ENCODE measurements at regions not wholly inside any gene's neighbourhood (a gene's known extent, or its start where the extent isn't known, plus 50 kb on each side); places are given as distances from the start of the nearest gene placed in this dataset.
"Not testable (repeated sequence)": the region's sequence is repeated elsewhere in the genome, so short reads cannot be mapped to it uniquely, and the experiment has no call there.

- peak; percentile 75 for DNase-seq
- Mint-ChIP-seq H3K9me3 (peaks cover 0 to 2% of the 10 kb centered on the region in 2 experiments; a peak in 3 of 5 replicates), H3K36me3 (ENCODE audit: insufficient read depth in 1 of 3, low read depth in 3 of 3) (peaks cover 0 to 14% (median 9%) of the 10 kb centered on the region in 3 experiments; a peak in 4 of 7 replicates), H3K4me3 (no peak overlapping the region), H3K27ac (peak overlapping the region in 2 of 3 experiments; percentile 66 to 92; a peak in 4 of 7 replicates), H3K27me3 (ENCODE audit: low read depth) (peaks cover 3% of the 10 kb centered on the region), H3K4me1 (peaks cover 54 to 57% of the 10 kb centered on the region in 2 experiments)
- H4K8ac ChIP-seq (replicated peaks; ENCODE audit: insufficient read length, low read depth, low read length): no peak overlapping the region
- no peak overlapping the region for H2AK5ac ChIP-seq (ENCODE audit: insufficient read length, low read length)
- no peak overlapping the region for H3K9ac ChIP-seq (ENCODE audit: extremely low read depth, insufficient read length, low read length)
- H3K14ac ChIP-seq (ENCODE audit: insufficient read depth, low read length): no peak overlapping the region
- no peak overlapping the region for H3K27ac ChIP-seq (ENCODE audit: insufficient read length, low read depth, low read length)
- no peak overlapping the region for H3K4ac ChIP-seq (ENCODE audit: low read depth, low read length)
- H3K56ac ChIP-seq (ENCODE audit: insufficient read length, low read depth, low read length): no peak overlapping the region
- H3K4me1 ChIP-seq (ENCODE audit: insufficient read depth, low read length): no peaks in the 10 kb centered on the region
- H3K18ac ChIP-seq (ENCODE audit: insufficient read length, low read depth, low read length): no peak overlapping the region
- H3K27me3 ChIP-seq (ENCODE audit: insufficient read depth, low read length): no peaks in the 10 kb centered on the region
- no peaks in the 10 kb centered on the region for H3K79me1 ChIP-seq (ENCODE audit: insufficient read depth, low read depth, low read length, poor library complexity, severe bottlenecking)
- no peak overlapping the region for H3K23ac ChIP-seq (ENCODE audit: insufficient read length, low read depth, low read length)
- no peak overlapping the region for H2AFZ ChIP-seq (ENCODE audit: low read length)
- no peaks in the 10 kb centered on the region for H3K23me2 ChIP-seq (ENCODE audit: insufficient read length, low read depth, low read length, poor library complexity, severe bottlenecking)
- H2BK120ac ChIP-seq (ENCODE audit: low read depth, low read length, poor library complexity, severe bottlenecking): no peak overlapping the region
- H3K9me3 ChIP-seq (ENCODE audit: control insufficient read depth, low read depth, low read length): no peaks in the 10 kb centered on the region
- H2BK15ac ChIP-seq (ENCODE audit: low read depth, low read length): no peak overlapping the region
- H4K91ac ChIP-seq (ENCODE audit: insufficient read length, low read depth, low read length): no peak overlapping the region
- no peak overlapping the region for H3K4me2 ChIP-seq (ENCODE audit: insufficient read depth, insufficient read length, low read length)
- TF ChIP-seq CTCF (conservative IDR thresholded peaks at IDR 0.05): no peak
- H2BK12ac ChIP-seq (ENCODE audit: insufficient read length, low read depth, low read length): no peak overlapping the region
- no peaks in the 10 kb centered on the region for H3K79me2 ChIP-seq (ENCODE audit: insufficient read depth, low read length)
- no peak overlapping the region for H2BK20ac ChIP-seq (ENCODE audit: low read depth, low read length, poor library complexity, severe bottlenecking)
- H3T11ph ChIP-seq (ENCODE audit: low read length): no peak overlapping the region
- no peak overlapping the region for H4K5ac ChIP-seq (ENCODE audit: insufficient read length, low read depth, low read length)
- H4K20me1 ChIP-seq (ENCODE audit: control insufficient read depth, insufficient read depth, insufficient read length): no peaks in the 10 kb centered on the region
- no peak overlapping the region for H2BK5ac ChIP-seq (ENCODE audit: insufficient read length, low read length)
Measured at GRCh38 chr5:162274679-162275078, 207.1 kb downstream of the GABRG2 start.

GRCh38 chr5:162275387-162275786 is 207.8 kb downstream of the GABRG2 start:
- not testable (repeated sequence) for H3T11ph ChIP-seq (ENCODE audit: low read length); DNase-seq

More at GRCh38 chr5:162275387-162275786, 207.8 kb downstream of the GABRG2 start:
- H4K20me1 ChIP-seq (ENCODE audit: control insufficient read depth, insufficient read depth, insufficient read length); H3K27me3 ChIP-seq (ENCODE audit: insufficient read depth, low read length); H3K4me2 ChIP-seq (ENCODE audit: insufficient read depth, insufficient read length, low read length); H3K27me3 Mint-ChIP-seq (ENCODE audit: low read depth); H4K91ac ChIP-seq (ENCODE audit: insufficient read length, low read depth, low read length); H4K5ac ChIP-seq (ENCODE audit: insufficient read length, low read depth, low read length); H3K79me2 ChIP-seq (ENCODE audit: insufficient read depth, low read length); H2BK120ac ChIP-seq (ENCODE audit: low read depth, low read length, poor library complexity, severe bottlenecking); H2BK12ac ChIP-seq (ENCODE audit: insufficient read length, low read depth, low read length); H2BK5ac ChIP-seq (ENCODE audit: insufficient read length, low read length); H3K56ac ChIP-seq (ENCODE audit: insufficient read length, low read depth, low read length); H3K4me3 Mint-ChIP-seq; H2BK20ac ChIP-seq (ENCODE audit: low read depth, low read length, poor library complexity, severe bottlenecking); H2BK15ac ChIP-seq (ENCODE audit: low read depth, low read length); H3K27ac ChIP-seq (ENCODE audit: insufficient read length, low read depth, low read length); H4K8ac ChIP-seq (replicated peaks; ENCODE audit: insufficient read length, low read depth, low read length); H2AK5ac ChIP-seq (ENCODE audit: insufficient read length, low read length); H3K18ac ChIP-seq (ENCODE audit: insufficient read length, low read depth, low read length); H3K4me1 ChIP-seq (ENCODE audit: insufficient read depth, low read length); H3K4ac ChIP-seq (ENCODE audit: low read depth, low read length); H3K9ac ChIP-seq (ENCODE audit: extremely low read depth, insufficient read length, low read length); H3K9me3 Mint-ChIP-seq; H3K23me2 ChIP-seq (ENCODE audit: insufficient read length, low read depth, low read length, poor library complexity, severe bottlenecking); H3K79me1 ChIP-seq (ENCODE audit: insufficient read depth, low read depth, low read length, poor library complexity, severe bottlenecking); H3K9me3 ChIP-seq (ENCODE audit: control insufficient read depth, low read depth, low read length); H3K23ac ChIP-seq (ENCODE audit: insufficient read length, low read depth, low read length); H3K14ac ChIP-seq (ENCODE audit: insufficient read depth, low read length); H2AFZ ChIP-seq (ENCODE audit: low read length): not testable (repeated sequence)
- peak overlapping the region; percentile 25 to 85 (median 69); a peak in 6 of 7 replicates for H3K27ac Mint-ChIP-seq
- WGBS (ENCODE audit: extremely low coverage, insufficient read length, low lambda C conversion rate): no CpG with 5 or more reads among the region's 4 CpGs
- peaks cover 1 to 14% (median 9%) of the 10 kb centered on the region in 3 experiments; a peak in 5 of 7 replicates for H3K36me3 Mint-ChIP-seq (ENCODE audit: insufficient read depth in 1 of 3, low read depth in 3 of 3)
- peaks cover 55 to 60% of the 10 kb centered on the region in 2 experiments for H3K4me1 Mint-ChIP-seq
